WTC11 (cell line): ENCODE measurements at regions not wholly inside any gene's neighbourhood (a gene's known extent, or its start where the extent isn't known, plus 50 kb on each side); places are given as distances from the start of the nearest gene placed in this dataset.

Experiments
- ATAC-seq: fragments of 200-7000 bp; cut with Tn5 transposase; 2 replicates; pipeline ENCODE4 v1.10.0; 2021; ENCODE audit warnings: mild to moderate bottlenecking, moderate library complexity
- CTCF ChIA-PET: fragments of 300-600 bp; sonication (Branson Sonifier 250); formaldehyde crosslinking; loops from one replicate; lab custom pipeline; 2021; ENCODE audit warnings: antibody characterized with exemption; lab: Charles Lee
- POLR2A ChIA-PET: fragments of 350-600 bp; sonication (Branson Sonifier 250); formaldehyde crosslinking; loops from one replicate; lab custom pipeline; 2021; ENCODE audit warnings: antibody characterized with exemption; lab: Charles Lee
- DNase-seq: peaks from one replicate; pipeline ENCODE4 v3.0.0; 2021; ENCODE audit warnings: low spot score
- H3K27ac Mint-ChIP-seq: 2 replicates; pipeline ENCODE4 v1.8.0; 2021; ENCODE audit warnings: mixed read lengths
- H3K27me3 Mint-ChIP-seq: 2 replicates; pipeline ENCODE4 v1.8.0; 2021; ENCODE audit warnings: low read depth, mild to moderate bottlenecking, moderate library complexity, mixed read lengths
- H3K36me3 Mint-ChIP-seq: 2 replicates; pipeline ENCODE4 v1.8.0; 2021; ENCODE audit warnings: mixed read lengths
- H3K4me1 Mint-ChIP-seq: 2 replicates; pipeline ENCODE4 v1.8.0; 2022; ENCODE audit warnings: mixed read lengths
- H3K4me3 Mint-ChIP-seq: 2 replicates; pipeline ENCODE4 v1.8.0; 2021; ENCODE audit warnings: mild to moderate bottlenecking, moderate library complexity, mixed read lengths
- H3K9me3 Mint-ChIP-seq: 2 replicates; pipeline ENCODE4 v1.8.0; 2021; ENCODE audit warnings: mixed read lengths
- ATF1 ChIP-seq: sonication (generic); formaldehyde crosslinking; IDR thresholded peaks from 2 replicates; pipeline ENCODE4 v1.8.1; 2023; ENCODE audit warnings: mild to moderate bottlenecking, moderate library complexity, missing genetic modification reagents
- ATF3 ChIP-seq: sonication (generic); formaldehyde crosslinking; conservative IDR thresholded peaks from 2 replicates; pipeline ENCODE4 v1.8.1; 2022; ENCODE audit warnings: mild to moderate bottlenecking, missing genetic modification reagents
- CREM ChIP-seq: sonication (generic); formaldehyde crosslinking; IDR thresholded peaks from 2 replicates; pipeline ENCODE4 v1.8.1; 2022; ENCODE audit warnings: mild to moderate bottlenecking, missing genetic modification reagents, moderate library complexity
- E2F4 ChIP-seq: sonication (generic); formaldehyde crosslinking; IDR thresholded peaks from 2 replicates; pipeline ENCODE4 v1.8.1; 2022; ENCODE audit warnings: low read depth, mild to moderate bottlenecking, moderate library complexity, missing genetic modification reagents, borderline replicate concordance
- ELF4 ChIP-seq: sonication (generic); formaldehyde crosslinking; IDR thresholded peaks from 2 replicates; pipeline ENCODE4 v1.8.1; 2022; ENCODE audit warnings: low read depth, mild to moderate bottlenecking, moderate library complexity, missing genetic modification reagents
- ERG ChIP-seq: fragments of 250-450 bp; sonication (Bioruptor Pico); IDR thresholded peaks from 2 replicates; pipeline ENCODE4 v1.8.0; 2021; ENCODE audit warnings: mild to moderate bottlenecking
- ESRRA ChIP-seq: sonication (generic); formaldehyde crosslinking; IDR thresholded peaks from 2 replicates; pipeline ENCODE4 v1.8.1; 2022; ENCODE audit warnings: mild to moderate bottlenecking, missing genetic modification reagents, borderline replicate concordance
- FOXJ3 ChIP-seq: sonication (generic); formaldehyde crosslinking; IDR thresholded peaks from 2 replicates; pipeline ENCODE4 v1.9.0; 2021; ENCODE audit warnings: missing genetic modification reagents, mild to moderate bottlenecking, borderline replicate concordance
- FOXP1 ChIP-seq: sonication (generic); formaldehyde crosslinking; IDR thresholded peaks from 2 replicates; pipeline ENCODE4 v1.8.0; 2022; ENCODE audit warnings: missing genetic modification reagents, mild to moderate bottlenecking, moderate library complexity, borderline replicate concordance
- GRHL2 ChIP-seq: fragments of 250-450 bp; sonication (Bioruptor Pico); IDR thresholded peaks from 2 replicates; pipeline ENCODE4 v1.8.0; 2022; ENCODE audit warnings: mild to moderate bottlenecking, moderate library complexity; ENCODE audit not compliant: insufficient replicate concordance, severe bottlenecking
- KAT7 ChIP-seq: sonication (generic); formaldehyde crosslinking; IDR thresholded peaks from 2 replicates; pipeline ENCODE4 v1.8.1; 2023; ENCODE audit warnings: missing genetic modification reagents, mild to moderate bottlenecking, borderline replicate concordance
- NFYB ChIP-seq: sonication (generic); formaldehyde crosslinking; conservative IDR thresholded peaks from 2 replicates; pipeline ENCODE4 v1.8.0; 2022; ENCODE audit warnings: low read depth, missing genetic modification reagents
- OVOL2 ChIP-seq: fragments of 250-450 bp; sonication (Bioruptor Pico); IDR thresholded peaks from 2 replicates; pipeline ENCODE4 v1.9.0; 2021; ENCODE audit warnings: mild to moderate bottlenecking, borderline replicate concordance
- RELA ChIP-seq: sonication (generic); formaldehyde crosslinking; IDR thresholded peaks from 2 replicates; pipeline ENCODE4 v1.8.1; 2022; ENCODE audit warnings: missing genetic modification reagents, mild to moderate bottlenecking, borderline replicate concordance
- RORB ChIP-seq: fragments of 250-450 bp; sonication (Bioruptor Pico); IDR thresholded peaks from 2 replicates; pipeline ENCODE4 v1.9.0; 2021; ENCODE audit warnings: mild to moderate bottlenecking
- SMAD3 ChIP-seq: sonication (generic); formaldehyde crosslinking; IDR thresholded peaks from 2 replicates; pipeline ENCODE4 v1.8.0; 2022; ENCODE audit warnings: missing genetic modification reagents, mild to moderate bottlenecking, borderline replicate concordance
- SOX15 ChIP-seq: fragments of 250-450 bp; sonication (Bioruptor Pico); IDR thresholded peaks from 2 replicates; pipeline ENCODE4 v1.9.0; 2021; ENCODE audit warnings: mild to moderate bottlenecking
- ZMAT4 ChIP-seq: fragments of 250-450 bp; sonication (Bioruptor Pico); IDR thresholded peaks from 2 replicates; pipeline ENCODE4 v1.9.0; 2021; ENCODE audit warnings: mild to moderate bottlenecking
- ZNF219 ChIP-seq: sonication (generic); formaldehyde crosslinking; IDR thresholded peaks from 2 replicates; pipeline ENCODE4 v1.8.0; 2023; ENCODE audit warnings: missing genetic modification reagents, mild to moderate bottlenecking, borderline replicate concordance
- TF ChIP-seq, protein P1 (sequence below): sonication (generic); formaldehyde crosslinking; IDR thresholded peaks from 2 replicates; pipeline ENCODE4 v1.8.1; 2023; ENCODE audit warnings: mild to moderate bottlenecking, missing genetic modification reagents, moderate library complexity
- TF ChIP-seq, protein P2 (sequence below): sonication (generic); formaldehyde crosslinking; IDR thresholded peaks from 2 replicates; pipeline ENCODE4 v1.8.0; 2022; ENCODE audit warnings: mild to moderate bottlenecking, missing genetic modification reagents
- TF ChIP-seq, protein P3 (sequence below): sonication (generic); formaldehyde crosslinking; IDR thresholded peaks from 2 replicates; pipeline ENCODE4 v1.8.1; 2023; ENCODE audit warnings: mild to moderate bottlenecking, missing genetic modification reagents, moderate library complexity
- TF ChIP-seq, protein P4 (sequence below): fragments of 200-600 bp; IDR thresholded peaks from 2 replicates; pipeline ENCODE4 v1.8.0; 2022; ENCODE audit warnings: antibody characterized with exemption

DNA sequence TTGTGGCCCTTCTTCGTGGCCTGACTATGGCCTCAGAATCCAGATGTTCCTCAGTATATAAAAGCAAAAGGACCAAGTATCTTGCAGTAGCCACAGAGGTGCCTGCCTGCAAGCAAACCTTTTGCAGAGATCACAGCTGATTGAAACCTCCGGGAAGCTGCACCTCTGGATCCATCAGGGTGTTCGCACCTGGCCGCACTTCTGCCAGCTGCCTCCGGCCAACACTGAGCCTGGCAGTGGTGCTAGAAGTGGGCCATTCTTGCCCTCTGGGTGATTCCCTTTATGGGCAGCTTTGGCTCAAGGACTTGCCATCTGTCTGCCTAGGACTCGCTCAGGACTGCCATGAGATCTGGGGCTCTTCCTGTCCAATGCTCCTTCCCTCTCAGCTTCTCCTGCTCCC is 214.6 kb upstream of the ECI2 start:
- ChIA-PET CTCF (no interaction called here), POLR2A (no interaction called here)
- no peak for DNase-seq
- Mint-ChIP-seq H3K4me1 (no peaks in the 10 kb centered on the region), H3K27ac (no peak overlapping the region), H3K4me3 (no peak overlapping the region), H3K27me3 (no peaks in the 10 kb centered on the region; the same call in none of the 2 replicates), H3K36me3 (no peaks in the 10 kb centered on the region), H3K9me3 (0 out of 2 replicates have a peak, but pooled peaks cover 3% of the 10 kb centered on the region)
- TF ChIP-seq FOXJ3 (CRISPR knock-in tag) (no peak), SOX15 (no peak), ATF3 (CRISPR knock-in tag) (no peak), NFYB (no peak), OVOL2 (CRISPR knock-in tag) (no peak), ATF1 (no peak), ESRRA (CRISPR knock-in tag) (no peak), SMAD3 (CRISPR knock-in tag) (no peak)
- ATAC-seq: no peak

GRCh38 chr6:4349323-4349722 is 213.9 kb upstream of the ECI2 start:
- ChIA-PET POLR2A (no interaction called here), CTCF (no interaction called here)
- H3K27ac Mint-ChIP-seq: no peak overlapping the region
- no peaks in the 10 kb centered on the region; the same call in none of the 2 replicates for H3K27me3 Mint-ChIP-seq
- DNase-seq (no peak), ATAC-seq (no peak)
- H3K36me3 Mint-ChIP-seq: no peaks in the 10 kb centered on the region
- TF ChIP-seq KAT7 (CRISPR knock-in tag) (no peak), ELF4 (no peak), ATF3 (CRISPR knock-in tag) (no peak), CREM (no peak), ZMAT4 (CRISPR knock-in tag) (no peak), E2F4 (no peak), RELA (CRISPR knock-in tag) (no peak), GRHL2 (CRISPR knock-in tag) (no peak)
- TF ChIP-seq, protein P1, sequence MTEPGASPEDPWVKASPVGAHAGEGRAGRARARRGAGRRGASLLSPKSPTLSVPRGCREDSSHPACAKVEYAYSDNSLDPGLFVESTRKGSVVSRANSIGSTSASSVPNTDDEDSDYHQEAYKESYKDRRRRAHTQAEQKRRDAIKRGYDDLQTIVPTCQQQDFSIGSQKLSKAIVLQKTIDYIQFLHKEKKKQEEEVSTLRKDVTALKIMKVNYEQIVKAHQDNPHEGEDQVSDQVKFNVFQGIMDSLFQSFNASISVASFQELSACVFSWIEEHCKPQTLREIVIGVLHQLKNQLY (CRISPR knock-in tag): no peak
- H3K9me3 Mint-ChIP-seq: 0 out of 2 replicates have a peak, but pooled peaks cover 3% of the 10 kb centered on the region
- no peaks in the 10 kb centered on the region for H3K4me1 Mint-ChIP-seq
- H3K4me3 Mint-ChIP-seq: no peak overlapping the region

GRCh38 chr6:4348462-4349112 is 213.2 kb upstream of the ECI2 start:
- CTCF ChIA-PET: no interaction called here
- Mint-ChIP-seq H3K9me3 (0 out of 2 replicates have a peak, but pooled peaks cover 3% of the 10 kb centered on the region), H3K27me3 (no peaks in the 10 kb centered on the region; the same call in none of the 2 replicates), H3K4me1 (no peaks in the 10 kb centered on the region), H3K27ac (no peak overlapping the region), H3K36me3 (no peaks in the 10 kb centered on the region), H3K4me3 (no peak overlapping the region)
- POLR2A ChIA-PET: no interaction called here
- TF ChIP-seq FOXP1 (CRISPR knock-in tag): no peak
- TF ChIP-seq, protein P2, sequence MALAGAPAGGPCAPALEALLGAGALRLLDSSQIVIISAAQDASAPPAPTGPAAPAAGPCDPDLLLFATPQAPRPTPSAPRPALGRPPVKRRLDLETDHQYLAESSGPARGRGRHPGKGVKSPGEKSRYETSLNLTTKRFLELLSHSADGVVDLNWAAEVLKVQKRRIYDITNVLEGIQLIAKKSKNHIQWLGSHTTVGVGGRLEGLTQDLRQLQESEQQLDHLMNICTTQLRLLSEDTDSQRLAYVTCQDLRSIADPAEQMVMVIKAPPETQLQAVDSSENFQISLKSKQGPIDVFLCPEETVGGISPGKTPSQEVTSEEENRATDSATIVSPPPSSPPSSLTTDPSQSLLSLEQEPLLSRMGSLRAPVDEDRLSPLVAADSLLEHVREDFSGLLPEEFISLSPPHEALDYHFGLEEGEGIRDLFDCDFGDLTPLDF (CRISPR knock-in tag): no peak
- TF ChIP-seq RORB (CRISPR knock-in tag): no peak
- no peak for TF ChIP-seq ZNF219 (CRISPR knock-in tag)
- TF ChIP-seq ERG (CRISPR knock-in tag): no peak
- no peak for TF ChIP-seq E2F4
- TF ChIP-seq, protein P3, sequence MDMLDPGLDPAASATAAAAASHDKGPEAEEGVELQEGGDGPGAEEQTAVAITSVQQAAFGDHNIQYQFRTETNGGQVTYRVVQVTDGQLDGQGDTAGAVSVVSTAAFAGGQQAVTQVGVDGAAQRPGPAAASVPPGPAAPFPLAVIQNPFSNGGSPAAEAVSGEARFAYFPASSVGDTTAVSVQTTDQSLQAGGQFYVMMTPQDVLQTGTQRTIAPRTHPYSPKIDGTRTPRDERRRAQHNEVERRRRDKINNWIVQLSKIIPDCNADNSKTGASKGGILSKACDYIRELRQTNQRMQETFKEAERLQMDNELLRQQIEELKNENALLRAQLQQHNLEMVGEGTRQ (CRISPR knock-in tag): no peak
- TF ChIP-seq, protein P4, sequence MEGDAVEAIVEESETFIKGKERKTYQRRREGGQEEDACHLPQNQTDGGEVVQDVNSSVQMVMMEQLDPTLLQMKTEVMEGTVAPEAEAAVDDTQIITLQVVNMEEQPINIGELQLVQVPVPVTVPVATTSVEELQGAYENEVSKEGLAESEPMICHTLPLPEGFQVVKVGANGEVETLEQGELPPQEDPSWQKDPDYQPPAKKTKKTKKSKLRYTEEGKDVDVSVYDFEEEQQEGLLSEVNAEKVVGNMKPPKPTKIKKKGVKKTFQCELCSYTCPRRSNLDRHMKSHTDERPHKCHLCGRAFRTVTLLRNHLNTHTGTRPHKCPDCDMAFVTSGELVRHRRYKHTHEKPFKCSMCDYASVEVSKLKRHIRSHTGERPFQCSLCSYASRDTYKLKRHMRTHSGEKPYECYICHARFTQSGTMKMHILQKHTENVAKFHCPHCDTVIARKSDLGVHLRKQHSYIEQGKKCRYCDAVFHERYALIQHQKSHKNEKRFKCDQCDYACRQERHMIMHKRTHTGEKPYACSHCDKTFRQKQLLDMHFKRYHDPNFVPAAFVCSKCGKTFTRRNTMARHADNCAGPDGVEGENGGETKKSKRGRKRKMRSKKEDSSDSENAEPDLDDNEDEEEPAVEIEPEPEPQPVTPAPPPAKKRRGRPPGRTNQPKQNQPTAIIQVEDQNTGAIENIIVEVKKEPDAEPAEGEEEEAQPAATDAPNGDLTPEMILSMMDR: no peak
- ATAC-seq (no peak), DNase-seq (no peak)
